PC-9 (cell line): ENCODE measurements at regions not wholly inside any gene's neighbourhood (a gene's known extent, or its start where the extent isn't known, plus 50 kb on each side); places are given as distances from the start of the nearest gene placed in this dataset.
A peak's percentile ranks its signal among the peaks of the same experiment; 100 is the strongest.

ENCODE experiments used
- BruUV-seq: library from RNA; stranded (reverse); fragments of 400-500 nt; replicated peaks from 2 replicates; lab custom pipeline; 2021; lab: Mats Ljungman, UMichigan
- CTCF ChIA-PET: fragments of 300-600 bp; sonication (Branson Sonifier 250); formaldehyde crosslinking; loops from one replicate; lab custom pipeline; 2022; ENCODE audit warnings: antibody characterized with exemption; lab: Charles Lee
- POLR2A ChIA-PET: fragments of 300-600 bp; sonication (Branson Sonifier 250); formaldehyde crosslinking; loops from one replicate; lab custom pipeline; 2022; ENCODE audit warnings: antibody characterized with exemption; ENCODE audit not compliant: unreplicated experiment; lab: Charles Lee
- DNase-seq, 2 experiments: peaks; one replicate each; pipeline versions ENCODE4 v3.0.0 to v3.0.0-alpha.2; 2015 to 2022; ENCODE audit warnings: mixed read lengths in 1 of 2
- H2AFZ ChIP-seq: fragments of 200-600 bp; sonication (generic); 2 replicates; pipeline ENCODE4 v1.8.1; 2017; ENCODE audit warnings: antibody characterized with exemption
- H3F3A ChIP-seq: fragments of 200-600 bp; sonication (generic); 2 replicates; pipeline ENCODE4 v1.8.1; 2017; ENCODE audit warnings: antibody characterized with exemption, mild to moderate bottlenecking, low read depth; ENCODE audit not compliant: insufficient read depth
- H3K27ac ChIP-seq: fragments of 200-600 bp; sonication (generic); 2 replicates; pipeline ENCODE4 v1.6.1; 2016; ENCODE audit warnings: mixed run types
- H3K27me3 ChIP-seq: fragments of 200-600 bp; sonication (generic); 2 replicates; pipeline ENCODE4 v1.6.1; 2016; ENCODE audit warnings: low read depth, mixed run types; ENCODE audit not compliant: insufficient read depth
- H3K36me3 ChIP-seq: fragments of 200-600 bp; sonication (generic); 2 replicates; pipeline ENCODE4 v1.6.1; 2016; ENCODE audit warnings: low read depth, mixed run types
- H3K4me1 ChIP-seq: fragments of 200-600 bp; sonication (generic); replicated peaks from 2 replicates; pipeline ENCODE4 v1.6.1; 2016; ENCODE audit warnings: mixed run types; ENCODE audit not compliant: insufficient read depth
- H3K4me2 ChIP-seq: fragments of 200-600 bp; sonication (generic); 2 replicates; pipeline ENCODE4 v1.6.1; 2017; ENCODE audit warnings: mixed run types
- H3K4me3 ChIP-seq: fragments of 200-600 bp; sonication (generic); 2 replicates; pipeline ENCODE4 v1.6.1; 2016; ENCODE audit warnings: mixed run types
- H3K79me2 ChIP-seq: fragments of 200-600 bp; sonication (generic); 2 replicates; pipeline ENCODE4 v1.6.1; 2017; ENCODE audit warnings: low read depth, mixed run types
- H3K9me2 ChIP-seq: fragments of 200-600 bp; sonication (generic); 2 replicates; pipeline ENCODE4 v1.8.1; 2017; ENCODE audit warnings: mild to moderate bottlenecking; ENCODE audit not compliant: insufficient read depth
- H3K9me3 ChIP-seq: fragments of 200-600 bp; sonication (generic); 2 replicates; pipeline ENCODE4 v1.8.1; 2016; ENCODE audit warnings: low read depth; ENCODE audit not compliant: insufficient read depth
- H4K20me1 ChIP-seq: fragments of 200-600 bp; sonication (generic); 2 replicates; pipeline ENCODE4 v1.8.1; 2017; ENCODE audit not compliant: insufficient read depth
- CTCF ChIP-seq: fragments of 200-600 bp; sonication (generic); conservative IDR thresholded peaks from 2 replicates; pipeline ENCODE4 v1.6.1; 2017; ENCODE audit warnings: mixed run types, antibody characterized with exemption, mild to moderate bottlenecking, moderate library complexity
- EZH2 ChIP-seq: fragments of 200-600 bp; sonication (generic); IDR thresholded peaks from 2 replicates; pipeline ENCODE4 v1.8.0; 2017; ENCODE audit warnings: antibody characterized with exemption, low read depth
- intact Hi-C: fragments of 100-400 bp; cut with micrococcal nuclease; formaldehyde crosslinking; loops from one replicate; pipeline ENCODE4 v1.10.0; 2022; ENCODE audit not compliant: unreplicated experiment

DNA sequence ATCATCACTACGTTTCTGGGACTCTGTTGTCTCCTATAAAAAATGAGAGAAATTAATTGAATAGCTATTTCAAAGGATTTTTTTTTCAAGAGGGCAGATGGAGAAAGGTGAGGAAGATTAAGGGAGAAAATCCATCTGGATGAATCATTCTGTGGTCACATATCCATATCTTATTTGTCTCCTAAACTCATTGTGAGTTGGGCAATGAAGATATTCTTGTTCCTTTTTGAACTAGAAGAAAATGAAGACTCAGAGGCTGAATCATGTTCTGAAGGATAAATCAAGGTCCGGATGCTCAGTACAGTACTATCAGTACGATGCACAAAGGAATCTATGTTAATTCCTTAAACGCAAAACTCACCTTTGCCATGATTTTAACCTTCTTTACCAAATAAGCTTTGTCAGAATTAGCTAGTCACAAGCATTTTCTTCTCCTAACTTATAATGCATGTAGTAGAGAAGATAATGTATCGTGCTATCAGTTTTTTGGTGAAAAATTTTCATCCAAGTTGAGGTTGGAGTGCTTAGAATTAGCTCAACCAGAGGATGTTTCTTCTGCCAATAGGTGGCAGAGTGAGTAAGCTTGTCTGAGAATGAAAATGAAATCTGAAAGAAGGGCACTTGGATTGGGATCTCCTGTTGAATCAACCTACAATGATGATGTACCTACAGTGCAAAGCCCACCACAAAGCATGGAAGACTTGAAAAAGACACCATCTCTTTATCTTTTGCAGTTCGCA is 446.9 kb downstream of the KIF20B start:
- Histone ChIP-seq H3K9me2 (no peaks in the 10 kb centered on the region), H3K79me2 (no peaks in the 10 kb centered on the region), H3K4me3 (no peak overlapping the region), H3F3A (no peaks in the 10 kb centered on the region; the same call in 1 of the 2 replicates), H3K36me3 (no peaks in the 10 kb centered on the region), H3K27ac (no peak overlapping the region), H3K27me3 (no peaks in the 10 kb centered on the region), H3K4me2 (no peak overlapping the region), H3K4me1 (no peaks in the 10 kb centered on the region), H2AFZ (no peak overlapping the region), H3K9me3 (no peaks in the 10 kb centered on the region), H4K20me1 (no peaks in the 10 kb centered on the region)
- intact Hi-C loops, result loop anchor here (2.0 to 10.0 kb wide), 5 partner anchors 75 to 715 kb away; no protein-coding TSS in a partner anchor
- BruUV-seq, result no TSS peak
- POLR2A ChIA-PET, result interaction anchor here (0.6 to 0.7 kb wide), 3 partner anchors 80 to 233 kb away, joined by 3 to 14 read pairs (median 3); no protein-coding TSS in a partner anchor
- TF ChIP-seq EZH2 (no peak), CTCF (peak; percentile 43; the same call in 1 of the 2 replicates)
- CTCF ChIA-PET, result no interaction called here
- DNase-seq, result peak in 1 of 2 experiments; percentile 44

- H3K36me3 ChIP-seq, result no peaks in the 10 kb centered on the region
- H4K20me1 ChIP-seq, result no peaks in the 10 kb centered on the region
- H3K4me3 ChIP-seq, result no peak overlapping the region
- H3F3A ChIP-seq, result no peaks in the 10 kb centered on the region; the same call in 1 of the 2 replicates
- DNase-seq, result peak in 1 of 2 experiments; percentile 51
- no peaks in the 10 kb centered on the region for H3K79me2 ChIP-seq
- no peaks in the 10 kb centered on the region for H3K9me2 ChIP-seq
- intact Hi-C loops, result loop anchor here (2.0 to 10.0 kb wide), 5 partner anchors 73 to 713 kb away; no protein-coding TSS in a partner anchor
- CTCF ChIA-PET, result no interaction called here
- H3K4me1 ChIP-seq, result no peaks in the 10 kb centered on the region
- POLR2A ChIA-PET, result no interaction called here
- no peak for TF ChIP-seq EZH2
- TF ChIP-seq CTCF, result no peak
- H3K27me3 ChIP-seq, result no peaks in the 10 kb centered on the region
- H3K27ac ChIP-seq, result no peak overlapping the region
- H3K4me2 ChIP-seq, result no peak overlapping the region
- BruUV-seq, result no TSS peak
- no peaks in the 10 kb centered on the region for H3K9me3 ChIP-seq
- no peak overlapping the region for H2AFZ ChIP-seq
These were observed 448.2 kb downstream of the KIF20B start for GRCh38 chr10:90149563-90149962.

GRCh38 chr10:90162271-90162853 is 461.0 kb downstream of the KIF20B start:
- no peaks in the 10 kb centered on the region for H3K36me3 ChIP-seq
- no peaks in the 10 kb centered on the region for H3K27me3 ChIP-seq
- no peak overlapping the region for H3K4me3 ChIP-seq
- no peak overlapping the region for H3K4me2 ChIP-seq
- POLR2A ChIA-PET, result no interaction called here
- DNase-seq, result no peak
- H3K4me1 ChIP-seq, result no peaks in the 10 kb centered on the region
- no peaks in the 10 kb centered on the region for H3K9me3 ChIP-seq
- H3K27ac ChIP-seq, result no peak overlapping the region
- no TSS peak for BruUV-seq
- H3K79me2 ChIP-seq, result no peaks in the 10 kb centered on the region
- no peaks in the 10 kb centered on the region for H3F3A ChIP-seq
- intact Hi-C loops, result no loop called here
- H2AFZ ChIP-seq, result no peak overlapping the region
- CTCF ChIA-PET, result no interaction called here
- H3K9me2 ChIP-seq, result no peaks in the 10 kb centered on the region
- H4K20me1 ChIP-seq, result no peaks in the 10 kb centered on the region
- no peak for TF ChIP-seq EZH2
- no peak for TF ChIP-seq CTCF
